GM12878 (cell line): ENCODE measurements at regions not wholly inside any gene's neighbourhood (a gene's known extent, or its start where the extent isn't known, plus 50 kb on each side); places are given as distances from the start of the nearest gene placed in this dataset.

ENCODE experiments used
- ATAC-seq: fragments of 200-7000 bp; cut with Tn5 transposase; 3 replicates; pipeline ENCODE4 v1.9.1; 2020; ENCODE audit warnings: mild to moderate bottlenecking, moderate library complexity
- BruUV-seq: library from RNA; stranded (reverse); fragments of 400-500 nt; replicated peaks from 2 replicates; lab custom pipeline; 2021; lab: Mats Ljungman, UMichigan
- CTCF ChIA-PET: fragments of 300-600 bp; sonication (Branson Sonifier 250); formaldehyde crosslinking; extraction: SDS; loops from one replicate; lab custom pipeline; 2021; ENCODE audit warnings: inconsistent platforms; lab: Yijun Ruan, JAX
- POLR2A ChIA-PET: fragments of 350-600 bp; formaldehyde crosslinking; extraction: SDS; loops from one replicate; lab custom pipeline; 2021; ENCODE audit warnings: inconsistent platforms; lab: Charles Lee
- RAD21 ChIA-PET: fragments of 300-600 bp; sonication (Branson Sonifier 250); formaldehyde crosslinking; loops from one replicate; lab custom pipeline; 2023; ENCODE audit warnings: antibody characterized with exemption; ENCODE audit not compliant: unreplicated experiment; lab: Charles Lee
- SMC1A ChIA-PET: fragments of 300-600 bp; sonication (Branson Sonifier 250); formaldehyde crosslinking; loops from one replicate; lab custom pipeline; 2023; ENCODE audit not compliant: unreplicated experiment, uncharacterized antibody; lab: Charles Lee
- DNase-seq: peaks from one replicate; pipeline ENCODE4 v3.0.0-alpha.2; 2011; ENCODE audit warnings: low read depth, low spot score
- FAIRE-seq: peaks from 3 replicates; lab custom pipeline; 2011; peaks lifted over from hg19 to GRCh38; lab: Jason Lieb, UNC
- H2AFZ ChIP-seq: 2 replicates; pipeline ENCODE4 v1.6.0; 2011; ENCODE audit warnings: low read depth, low read length, control low read depth; ENCODE audit not compliant: control insufficient read depth
- H3K27ac ChIP-seq: 2 replicates; pipeline ENCODE4 v1.5.1; 2011; ENCODE audit warnings: control low read depth; ENCODE audit not compliant: control insufficient read depth, insufficient read depth
- H3K27me3 ChIP-seq, 2 experiments: replicated peaks in 1 of 2; 2 replicates each; pipeline versions ENCODE4 v1.6.0 to v1.6.1; 2011; ENCODE audit warnings: low read length in 1 of 2; ENCODE audit not compliant: control insufficient read depth in 2 of 2, insufficient read depth in 2 of 2
- H3K36me3 ChIP-seq, 2 experiments: 2 replicates each; pipeline ENCODE4 v1.5.1; 2011; ENCODE audit warnings: low read length in 1 of 2; ENCODE audit not compliant: control insufficient read depth in 2 of 2, insufficient read depth in 2 of 2
- H3K4me1 ChIP-seq: 2 replicates; pipeline ENCODE4 v1.6.1; 2011; ENCODE audit warnings: mild to moderate bottlenecking, low read length, moderate library complexity, mixed read lengths; ENCODE audit not compliant: control insufficient read depth, insufficient read depth
- H3K4me2 ChIP-seq: 2 replicates; pipeline ENCODE4 v1.6.0; 2011; ENCODE audit warnings: control low read depth; ENCODE audit not compliant: control insufficient read depth, insufficient read depth
- H3K4me3 ChIP-seq: fragments of 200-600 bp; sonication (generic); 2 replicates; pipeline ENCODE4 v1.5.1; 2016
- H3K79me2 ChIP-seq: 2 replicates; pipeline ENCODE4 v1.6.0; 2011; ENCODE audit warnings: low read length; ENCODE audit not compliant: control insufficient read depth, insufficient read depth
- H3K9ac ChIP-seq: 2 replicates; pipeline ENCODE4 v1.8.0; 2011; ENCODE audit warnings: low read length, control low read depth, mixed read lengths; ENCODE audit not compliant: control insufficient read depth, insufficient read depth
- H3K9me3 ChIP-seq: replicated peaks from 3 replicates; pipeline ENCODE4 v1.5.1; 2011; ENCODE audit warnings: mild to moderate bottlenecking, low read length; ENCODE audit not compliant: control insufficient read depth, insufficient read depth
- H4K20me1 ChIP-seq: 2 replicates; pipeline ENCODE4 v1.6.0; 2011; ENCODE audit not compliant: control insufficient read depth, insufficient read depth
- BACH1 ChIP-seq: fragments of 450-650 bp; IDR thresholded peaks from 2 replicates; pipeline ENCODE4 v1.6.1; 2017; ENCODE audit warnings: mild to moderate bottlenecking, borderline replicate concordance
- BCLAF1 ChIP-seq: fragments of 450-650 bp; IDR thresholded peaks from 2 replicates; pipeline ENCODE4 v1.6.1; 2017; ENCODE audit warnings: antibody characterized with exemption, mild to moderate bottlenecking, moderate library complexity
- DPF2 ChIP-seq: fragments of 450-650 bp; IDR thresholded peaks from 2 replicates; pipeline ENCODE4 v1.6.1; 2017; ENCODE audit warnings: mild to moderate bottlenecking
- ELK1 ChIP-seq: IDR thresholded peaks from 2 replicates; pipeline ENCODE4 v1.6.1; 2012; ENCODE audit warnings: low read depth, low read length, improper control_type of control experiment
- ESRRA ChIP-seq: IDR thresholded peaks from 2 replicates; pipeline ENCODE4 v1.6.1; 2012; ENCODE audit warnings: mild to moderate bottlenecking, low read length, improper control_type of control experiment
- HDGF ChIP-seq: fragments of 450-650 bp; IDR thresholded peaks from 2 replicates; pipeline ENCODE4 v1.6.1; 2016; ENCODE audit warnings: antibody characterized with exemption
- IRF3 ChIP-seq: fragments of 450-650 bp; IDR thresholded peaks from 2 replicates; pipeline ENCODE4 v1.6.1; 2014; ENCODE audit warnings: mild to moderate bottlenecking
- KLF5 ChIP-seq: fragments of 450-650 bp; IDR thresholded peaks from 2 replicates; pipeline ENCODE4 v1.6.1; 2014; ENCODE audit warnings: mild to moderate bottlenecking; ENCODE audit not compliant: partially characterized antibody
- NFYB ChIP-seq: IDR thresholded peaks from 2 replicates; pipeline ENCODE4 v1.6.1; 2011; ENCODE audit warnings: low read depth, mild to moderate bottlenecking, low read length, improper control_type of control experiment, moderate library complexity; ENCODE audit not compliant: insufficient read depth
- WRNIP1 ChIP-seq: IDR thresholded peaks from 2 replicates; pipeline ENCODE4 v1.6.1; 2011; ENCODE audit warnings: low read depth, low read length, improper control_type of control experiment, borderline replicate concordance
- WGBS: methylation state at CpG from one replicate; pipeline ENCODE4 v1.1.6; 2016; ENCODE audit warnings: low lambda C conversion rate; ENCODE audit not compliant: insufficient replicate concordance, insufficient coverage; ENCODE audit errors: missing lambda C conversion rate; 5-methylcytosine and 5-hydroxymethylcytosine counted together
- in situ Hi-C: fragments of 300-500 bp; cut with MboI; formaldehyde crosslinking; loops from 9 replicates; pipeline ENCODE4 v1.14.3; 2018; ENCODE audit warnings: mixed read lengths
- intact Hi-C: fragments of 100-400 bp; cut with micrococcal nuclease; formaldehyde crosslinking; loops from one replicate; pipeline ENCODE4 v1.14.2; 2022; ENCODE audit not compliant: unreplicated experiment
- TF ChIP-seq, protein P1 (sequence below), 3 experiments: IDR thresholded peaks in 2 of 3; conservative IDR thresholded peaks in 1 of 3; 2 replicates each; pipeline ENCODE4 v1.5.1; 2011; ENCODE audit warnings: low read depth in 3 of 3, low read length in 3 of 3, mild to moderate bottlenecking in 3 of 3, control low read depth in 2 of 3, moderate library complexity in 2 of 3, inconsistent platforms in 1 of 3, mixed read lengths in 1 of 3; ENCODE audit not compliant: control insufficient read depth in 2 of 3, insufficient read depth in 1 of 3; ENCODE audit errors: extremely low read depth in 1 of 3
- TF ChIP-seq, protein P2 (sequence below): fragments of 450-650 bp; formaldehyde crosslinking; IDR thresholded peaks from 2 replicates; pipeline ENCODE4 v1.5.0; 2022; ENCODE audit warnings: mild to moderate bottlenecking, missing genetic modification characterization

GRCh38 chr6:22779062-22779461, 209.7 kb downstream of the HDGFL1 start:
- Histone ChIP-seq H3K27ac (no peak overlapping the region), H3K4me3 (no peak overlapping the region), H3K9me3 (no peaks in the 10 kb centered on the region; the same call in 2 of the 3 replicates), H3K27me3 (no peaks in the 10 kb centered on the region), H4K20me1 (no peaks in the 10 kb centered on the region), H3K4me1 (no peaks in the 10 kb centered on the region), H3K79me2 (no peaks in the 10 kb centered on the region), H3K36me3 (no peaks in the 10 kb centered on the region), H3K4me2 (no peak overlapping the region), H3K9ac (no peak overlapping the region), H2AFZ (no peak overlapping the region)
- CTCF ChIA-PET: no interaction called here
- 0% methylated on average over 2 of the region's 2 CpGs for whole genome bisulfite sequencing
- BruUV-seq: no TSS peak
- intact Hi-C loops (no loop called here), in situ Hi-C loops (no loop called here)
- no peak for ATAC-seq
- FAIRE-seq: no peak
- SMC1A ChIA-PET: no interaction called here
- DNase-seq: no peak
- POLR2A ChIA-PET: interaction anchor here (0.5 kb wide), 1 partner anchor 573 kb away, joined by 3 read pairs; no protein-coding TSS in a partner anchor
- RAD21 ChIA-PET: no interaction called here
- TF ChIP-seq DPF2 (no peak), BACH1 (no peak), HDGF (no peak), ESRRA (no peak), KLF5 (no peak), ELK1 (no peak), WRNIP1 (no peak), BCLAF1 (no peak), IRF3 (no peak), NFYB (no peak)
- TF ChIP-seq, protein P1, sequence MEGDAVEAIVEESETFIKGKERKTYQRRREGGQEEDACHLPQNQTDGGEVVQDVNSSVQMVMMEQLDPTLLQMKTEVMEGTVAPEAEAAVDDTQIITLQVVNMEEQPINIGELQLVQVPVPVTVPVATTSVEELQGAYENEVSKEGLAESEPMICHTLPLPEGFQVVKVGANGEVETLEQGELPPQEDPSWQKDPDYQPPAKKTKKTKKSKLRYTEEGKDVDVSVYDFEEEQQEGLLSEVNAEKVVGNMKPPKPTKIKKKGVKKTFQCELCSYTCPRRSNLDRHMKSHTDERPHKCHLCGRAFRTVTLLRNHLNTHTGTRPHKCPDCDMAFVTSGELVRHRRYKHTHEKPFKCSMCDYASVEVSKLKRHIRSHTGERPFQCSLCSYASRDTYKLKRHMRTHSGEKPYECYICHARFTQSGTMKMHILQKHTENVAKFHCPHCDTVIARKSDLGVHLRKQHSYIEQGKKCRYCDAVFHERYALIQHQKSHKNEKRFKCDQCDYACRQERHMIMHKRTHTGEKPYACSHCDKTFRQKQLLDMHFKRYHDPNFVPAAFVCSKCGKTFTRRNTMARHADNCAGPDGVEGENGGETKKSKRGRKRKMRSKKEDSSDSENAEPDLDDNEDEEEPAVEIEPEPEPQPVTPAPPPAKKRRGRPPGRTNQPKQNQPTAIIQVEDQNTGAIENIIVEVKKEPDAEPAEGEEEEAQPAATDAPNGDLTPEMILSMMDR (IDR thresholded peaks at IDR 0.05 in 2 of 3, conservative IDR thresholded peaks at IDR 0.05 in 1 of 3; ENCODE audit: control insufficient read depth in 2 of 3, extremely low read depth in 1 of 3, insufficient read depth in 1 of 3, low read depth in 3 of 3, low read length in 3 of 3): no peak
- TF ChIP-seq, protein P2, sequence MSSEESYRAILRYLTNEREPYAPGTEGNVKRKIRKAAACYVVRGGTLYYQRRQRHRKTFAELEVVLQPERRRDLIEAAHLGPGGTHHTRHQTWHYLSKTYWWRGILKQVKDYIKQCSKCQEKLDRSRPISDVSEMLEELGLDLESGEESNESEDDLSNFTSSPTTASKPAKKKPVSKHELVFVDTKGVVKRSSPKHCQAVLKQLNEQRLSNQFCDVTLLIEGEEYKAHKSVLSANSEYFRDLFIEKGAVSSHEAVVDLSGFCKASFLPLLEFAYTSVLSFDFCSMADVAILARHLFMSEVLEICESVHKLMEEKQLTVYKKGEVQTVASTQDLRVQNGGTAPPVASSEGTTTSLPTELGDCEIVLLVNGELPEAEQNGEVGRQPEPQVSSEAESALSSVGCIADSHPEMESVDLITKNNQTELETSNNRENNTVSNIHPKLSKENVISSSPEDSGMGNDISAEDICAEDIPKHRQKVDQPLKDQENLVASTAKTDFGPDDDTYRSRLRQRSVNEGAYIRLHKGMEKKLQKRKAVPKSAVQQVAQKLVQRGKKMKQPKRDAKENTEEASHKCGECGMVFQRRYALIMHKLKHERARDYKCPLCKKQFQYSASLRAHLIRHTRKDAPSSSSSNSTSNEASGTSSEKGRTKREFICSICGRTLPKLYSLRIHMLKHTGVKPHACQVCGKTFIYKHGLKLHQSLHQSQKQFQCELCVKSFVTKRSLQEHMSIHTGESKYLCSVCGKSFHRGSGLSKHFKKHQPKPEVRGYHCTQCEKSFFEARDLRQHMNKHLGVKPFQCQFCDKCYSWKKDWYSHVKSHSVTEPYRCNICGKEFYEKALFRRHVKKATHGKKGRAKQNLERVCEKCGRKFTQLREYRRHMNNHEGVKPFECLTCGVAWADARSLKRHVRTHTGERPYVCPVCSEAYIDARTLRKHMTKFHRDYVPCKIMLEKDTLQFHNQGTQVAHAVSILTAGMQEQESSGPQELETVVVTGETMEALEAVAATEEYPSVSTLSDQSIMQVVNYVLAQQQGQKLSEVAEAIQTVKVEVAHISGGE (CRISPR knock-in tag): no peak
